NCI-H748 treated with DMSO at 0.1 percent for 48 hours (cell line): ENCODE measurements at regions not wholly inside any gene's neighbourhood (a gene's known extent, or its start where the extent isn't known, plus 50 kb on each side); places are given as distances from the start of the nearest gene placed in this dataset.
"Not testable (repeated sequence)": the region's sequence is repeated elsewhere in the genome, so short reads cannot be mapped to it uniquely, and the experiment has no call there.

Source experiments
- DNase-seq: peaks from one replicate; lab custom pipeline; 2025; lab: John Stamatoyannopoulos, UW

GRCh38 chr18:52190195-52190594 lies 149.8 kb upstream of the DCC start:
- DNase-seq, result no peak

GRCh38 chr18:52190631-52191030 lies 149.4 kb upstream of the DCC start:
- peak; percentile 12 for DNase-seq

GRCh38 chr18:52200406-52200805 lies 139.6 kb upstream of the DCC start:
- DNase-seq, result no peak

- no peak for DNase-seq
Measured at GRCh38 chr18:52200921-52201663, 138.9 kb upstream of the DCC start.

GRCh38 chr18:52208646-52209045 lies 131.4 kb upstream of the DCC start:
- no peak for DNase-seq

GRCh38 chr18:52216109-52216508 lies 123.9 kb upstream of the DCC start:
- no peak for DNase-seq

- no peak for DNase-seq
Measured at GRCh38 chr18:52216666-52217065, 123.3 kb upstream of the DCC start.

- no peak for DNase-seq
Measured at GRCh38 chr18:52219102-52219501, 120.9 kb upstream of the DCC start.

GRCh38 chr18:52220062-52220591 lies 119.9 kb upstream of the DCC start:
- no peak for DNase-seq

GRCh38 chr18:52222211-52222610 lies 117.8 kb upstream of the DCC start:
- DNase-seq, result no peak

GRCh38 chr18:52227536-52227935 lies 112.5 kb upstream of the DCC start:
- no peak for DNase-seq

GRCh38 chr18:52228166-52228565 lies 111.8 kb upstream of the DCC start:
- DNase-seq, result no peak

GRCh38 chr18:52236131-52236530 lies 103.9 kb upstream of the DCC start:
- no peak for DNase-seq

GRCh38 chr18:52237551-52237950 lies 102.4 kb upstream of the DCC start:
- DNase-seq, result no peak

- DNase-seq, result no peak
Measured at GRCh38 chr18:52242711-52243110, 97.3 kb upstream of the DCC start.

- DNase-seq, result no peak
Measured at GRCh38 chr18:52244658-52245057, 95.3 kb upstream of the DCC start.

GRCh38 chr18:52254367-52254766 lies 85.6 kb upstream of the DCC start:
- DNase-seq, result no peak

GRCh38 chr18:52257417-52257816 lies 82.6 kb upstream of the DCC start:
- DNase-seq, result not testable (repeated sequence)

- DNase-seq, result no peak
Measured at GRCh38 chr18:52275817-52276216, 64.2 kb upstream of the DCC start.

- no peak for DNase-seq
Measured at GRCh38 chr18:52277785-52278184, 62.2 kb upstream of the DCC start.

GRCh38 chr18:52278191-52278590 lies 61.8 kb upstream of the DCC start:
- peak; percentile 32 for DNase-seq

GRCh38 chr18:52280702-52281101 lies 59.3 kb upstream of the DCC start:
- no peak for DNase-seq

GRCh38 chr18:52283927-52284326 lies 56.1 kb upstream of the DCC start:
- no peak for DNase-seq

- no peak for DNase-seq
Measured at GRCh38 chr18:52286675-52287074, 53.3 kb upstream of the DCC start.
